Astrocyte (in vitro differentiated cells and primary cell): ENCODE measurements at regions not wholly inside any gene's neighbourhood (a gene's known extent, or its start where the extent isn't known, plus 50 kb on each side); places are given as distances from the start of the nearest gene placed in this dataset.

ENCODE experiments used
- DNase-seq: peaks from one replicate; pipeline ENCODE4 v3.0.0-alpha.2; 2010; ENCODE audit warnings: low read depth
- FAIRE-seq: peaks from 2 replicates; lab custom pipeline; 2011; peaks lifted over from hg19 to GRCh38; lab: Jason Lieb, UNC
- H2AFZ ChIP-seq: 2 replicates; pipeline ENCODE4 v1.6.0; 2012; ENCODE audit warnings: low read depth, low read length, inconsistent platforms
- H3K27ac ChIP-seq: 2 replicates; pipeline ENCODE4 v1.5.1; 2011; ENCODE audit warnings: low read depth, low read length, inconsistent platforms
- H3K27me3 ChIP-seq: 2 replicates; pipeline ENCODE4 v1.6.0; 2011; ENCODE audit warnings: low read length, inconsistent platforms; ENCODE audit not compliant: insufficient read depth
- H3K36me3 ChIP-seq: 2 replicates; pipeline ENCODE4 v1.5.1; 2011; ENCODE audit warnings: low read length, inconsistent platforms; ENCODE audit not compliant: insufficient read depth
- H3K4me1 ChIP-seq: 2 replicates; pipeline ENCODE4 v1.5.1; 2011; ENCODE audit warnings: low read length, inconsistent platforms; ENCODE audit not compliant: insufficient read depth
- H3K4me2 ChIP-seq: 2 replicates; pipeline ENCODE4 v1.6.0; 2012; ENCODE audit warnings: low read length, inconsistent platforms
- H3K4me3 ChIP-seq: 2 replicates; pipeline ENCODE4 v1.5.1; 2011; ENCODE audit warnings: low read depth, mild to moderate bottlenecking, low read length, inconsistent platforms; ENCODE audit not compliant: insufficient read depth
- H3K79me2 ChIP-seq: 2 replicates; pipeline ENCODE4 v1.6.0; 2012; ENCODE audit warnings: mild to moderate bottlenecking, low read length, inconsistent platforms; ENCODE audit not compliant: insufficient read depth
- H3K9ac ChIP-seq: 2 replicates; pipeline ENCODE4 v1.6.0; 2012; ENCODE audit warnings: mild to moderate bottlenecking, low read length, inconsistent platforms
- H3K9me3 ChIP-seq: 2 replicates; pipeline ENCODE4 v1.5.1; 2012; ENCODE audit warnings: low read depth, mild to moderate bottlenecking, low read length, inconsistent platforms; ENCODE audit not compliant: insufficient read depth
- H4K20me1 ChIP-seq: 2 replicates; pipeline ENCODE4 v1.6.0; 2012; ENCODE audit warnings: low read length, inconsistent platforms; ENCODE audit not compliant: insufficient read depth
- H3K27ac Mint-ChIP-seq: one replicate; pipeline ENCODE4 v1.8.0; 2021; ENCODE audit warnings: mild to moderate bottlenecking, mixed read lengths; ENCODE audit not compliant: unreplicated experiment
- H3K27me3 Mint-ChIP-seq: one replicate; pipeline ENCODE4 v1.8.0; 2021; ENCODE audit warnings: low read depth, mixed read lengths; ENCODE audit not compliant: unreplicated experiment
- H3K36me3 Mint-ChIP-seq: one replicate; pipeline ENCODE4 v1.8.0; 2021; ENCODE audit warnings: low read depth, mixed read lengths; ENCODE audit not compliant: unreplicated experiment
- H3K4me1 Mint-ChIP-seq: one replicate; pipeline ENCODE4 v1.8.0; 2021; ENCODE audit warnings: low read depth, mixed read lengths; ENCODE audit not compliant: unreplicated experiment
- H3K4me3 Mint-ChIP-seq: one replicate; pipeline ENCODE4 v1.8.0; 2021; ENCODE audit warnings: mild to moderate bottlenecking, moderate library complexity, mixed read lengths; ENCODE audit not compliant: unreplicated experiment
- H3K9me3 Mint-ChIP-seq: one replicate; pipeline ENCODE4 v1.8.0; 2021; ENCODE audit warnings: mild to moderate bottlenecking, mixed read lengths; ENCODE audit not compliant: unreplicated experiment
- EZH2 ChIP-seq: IDR thresholded peaks from 2 replicates; pipeline ENCODE4 v1.6.1; 2012; ENCODE audit warnings: mild to moderate bottlenecking, low read length, inconsistent platforms; ENCODE audit not compliant: insufficient read depth
- TF ChIP-seq, protein P1 (sequence below): IDR thresholded peaks from 2 replicates; pipeline ENCODE4 v1.5.1; 2011; ENCODE audit warnings: low read depth, mild to moderate bottlenecking, inconsistent platforms, low read length, moderate library complexity; ENCODE audit not compliant: insufficient read depth

DNA sequence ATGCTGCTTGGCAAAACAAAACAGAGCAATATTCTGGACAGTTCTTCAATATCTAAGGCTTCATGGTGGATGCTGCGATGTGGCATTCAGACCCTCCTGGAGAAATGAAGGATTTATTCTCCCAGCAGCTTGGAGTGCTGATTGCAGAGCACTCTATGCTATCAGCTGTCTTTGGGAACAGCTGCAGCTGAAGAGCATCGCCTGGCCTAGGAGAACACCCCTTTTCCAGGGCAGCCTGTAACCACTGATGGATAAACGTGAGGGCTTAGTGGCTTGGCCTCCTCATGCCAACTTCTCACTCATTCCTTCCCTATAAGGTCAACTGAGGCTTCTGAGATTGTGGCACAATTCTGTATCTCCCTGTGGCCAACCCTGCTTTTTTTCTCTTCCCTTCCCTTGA is 638.1 kb upstream of the CNTNAP2 start:
- H3K36me3 Mint-ChIP-seq, result no peaks in the 10 kb centered on the region

DNA sequence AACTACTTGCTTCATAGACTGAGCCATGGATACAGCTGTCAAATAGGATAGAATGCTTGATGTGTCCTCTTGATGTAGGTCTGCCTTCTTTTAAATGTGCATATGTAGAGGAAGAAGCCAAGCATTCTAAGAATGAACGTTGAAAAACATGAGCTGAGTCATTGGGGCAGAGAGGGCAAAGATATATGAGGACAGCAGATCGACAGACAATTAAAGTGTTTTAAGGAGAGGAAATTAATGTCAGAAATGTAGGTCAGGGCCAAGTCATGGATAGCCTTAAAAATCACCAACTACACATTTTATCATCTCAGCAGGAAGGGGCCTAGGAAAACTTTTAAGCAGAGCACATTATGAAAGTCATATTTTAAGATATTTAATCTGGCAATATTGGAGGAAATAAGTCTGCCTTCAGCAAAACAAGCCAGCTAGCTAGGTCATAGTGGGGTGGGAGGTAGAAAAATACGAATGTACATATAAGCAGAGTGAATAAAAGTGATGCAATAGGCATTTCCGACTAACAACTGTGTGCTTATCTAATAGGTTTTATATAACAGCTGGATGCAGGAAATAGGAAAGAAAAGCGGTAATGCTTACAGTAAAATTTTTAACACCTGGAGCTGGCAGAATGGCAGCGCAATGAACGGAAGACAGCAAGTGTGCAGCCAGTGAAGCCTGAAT is 638.3 kb upstream of the TPK1 start:
- no peak overlapping the region for H3K9ac ChIP-seq
- no peaks in the 10 kb centered on the region for H3K9me3 Mint-ChIP-seq
- H3K4me1 Mint-ChIP-seq, result no peaks in the 10 kb centered on the region
- H3K4me3 Mint-ChIP-seq, result no peak overlapping the region
- FAIRE-seq (no peak), DNase-seq (no peak)
- H2AFZ ChIP-seq, result no peak overlapping the region
- H4K20me1 ChIP-seq, result no peaks in the 10 kb centered on the region
- peaks cover 6% of the 10 kb centered on the region for H3K9me3 ChIP-seq
- H3K27ac ChIP-seq, result no peak overlapping the region
- no peaks in the 10 kb centered on the region for H3K27me3 Mint-ChIP-seq
- no peaks in the 10 kb centered on the region for H3K36me3 ChIP-seq
- H3K4me1 ChIP-seq, result no peaks in the 10 kb centered on the region
- no peak overlapping the region for H3K4me2 ChIP-seq
- no peaks in the 10 kb centered on the region for H3K36me3 Mint-ChIP-seq
- no peak for TF ChIP-seq EZH2
- TF ChIP-seq, protein P1, sequence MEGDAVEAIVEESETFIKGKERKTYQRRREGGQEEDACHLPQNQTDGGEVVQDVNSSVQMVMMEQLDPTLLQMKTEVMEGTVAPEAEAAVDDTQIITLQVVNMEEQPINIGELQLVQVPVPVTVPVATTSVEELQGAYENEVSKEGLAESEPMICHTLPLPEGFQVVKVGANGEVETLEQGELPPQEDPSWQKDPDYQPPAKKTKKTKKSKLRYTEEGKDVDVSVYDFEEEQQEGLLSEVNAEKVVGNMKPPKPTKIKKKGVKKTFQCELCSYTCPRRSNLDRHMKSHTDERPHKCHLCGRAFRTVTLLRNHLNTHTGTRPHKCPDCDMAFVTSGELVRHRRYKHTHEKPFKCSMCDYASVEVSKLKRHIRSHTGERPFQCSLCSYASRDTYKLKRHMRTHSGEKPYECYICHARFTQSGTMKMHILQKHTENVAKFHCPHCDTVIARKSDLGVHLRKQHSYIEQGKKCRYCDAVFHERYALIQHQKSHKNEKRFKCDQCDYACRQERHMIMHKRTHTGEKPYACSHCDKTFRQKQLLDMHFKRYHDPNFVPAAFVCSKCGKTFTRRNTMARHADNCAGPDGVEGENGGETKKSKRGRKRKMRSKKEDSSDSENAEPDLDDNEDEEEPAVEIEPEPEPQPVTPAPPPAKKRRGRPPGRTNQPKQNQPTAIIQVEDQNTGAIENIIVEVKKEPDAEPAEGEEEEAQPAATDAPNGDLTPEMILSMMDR, result no peak
- H3K79me2 ChIP-seq, result no peaks in the 10 kb centered on the region
- H3K27ac Mint-ChIP-seq, result no peak overlapping the region
- H3K27me3 ChIP-seq, result no peaks in the 10 kb centered on the region
- no peak overlapping the region for H3K4me3 ChIP-seq

More for the DNA sequence above, 638.1 kb upstream of the CNTNAP2 start:
- Histone ChIP-seq H3K4me1 (no peaks in the 10 kb centered on the region), H4K20me1 (no peaks in the 10 kb centered on the region), H3K27me3 (no peaks in the 10 kb centered on the region), H3K4me2 (no peak overlapping the region), H3K9me3 (peaks cover 6% of the 10 kb centered on the region), H3K4me3 (no peak overlapping the region), H3K79me2 (no peaks in the 10 kb centered on the region), H3K27ac (no peak overlapping the region), H2AFZ (no peak overlapping the region), H3K36me3 (no peaks in the 10 kb centered on the region), H3K9ac (no peak overlapping the region)
- H3K9me3 Mint-ChIP-seq, result no peaks in the 10 kb centered on the region
- H3K27ac Mint-ChIP-seq, result no peak overlapping the region
- no peaks in the 10 kb centered on the region for H3K27me3 Mint-ChIP-seq
- no peak for FAIRE-seq
- TF ChIP-seq, protein P1, result no peak
- H3K4me3 Mint-ChIP-seq, result no peak overlapping the region
- DNase-seq, result no peak
- H3K4me1 Mint-ChIP-seq, result no peaks in the 10 kb centered on the region

DNA sequence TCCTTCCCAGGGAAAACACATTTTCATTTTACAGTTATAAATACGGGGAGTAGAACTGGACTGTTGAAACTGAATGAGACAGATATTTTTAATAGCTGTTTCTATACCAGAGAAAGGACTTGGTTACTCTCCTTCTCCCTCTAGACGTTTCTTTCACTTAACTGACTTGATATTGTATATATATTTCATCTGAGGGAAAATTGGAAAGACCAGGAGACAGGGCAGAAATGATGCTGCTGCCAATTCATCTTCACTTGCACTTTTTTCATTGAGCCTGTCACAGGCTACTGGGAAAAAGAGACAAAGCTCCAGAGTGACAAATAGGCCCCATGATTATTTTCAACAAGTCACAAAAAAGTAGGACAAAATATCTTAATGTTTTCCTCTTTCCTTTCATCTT is 636.0 kb upstream of the TPK1 start:
- Mint-ChIP-seq H3K4me3 (no peak overlapping the region), H3K4me1 (no peaks in the 10 kb centered on the region), H3K27ac (no peak overlapping the region), H3K9me3 (no peaks in the 10 kb centered on the region), H3K36me3 (no peaks in the 10 kb centered on the region), H3K27me3 (no peaks in the 10 kb centered on the region)
- no peak for TF ChIP-seq EZH2
- TF ChIP-seq, protein P1, result no peak
- Histone ChIP-seq H3K4me1 (no peaks in the 10 kb centered on the region), H3K27me3 (no peaks in the 10 kb centered on the region), H3K79me2 (no peaks in the 10 kb centered on the region), H3K9ac (no peak overlapping the region), H3K36me3 (no peaks in the 10 kb centered on the region), H3K4me3 (no peak overlapping the region), H3K9me3 (peaks cover 3% of the 10 kb centered on the region), H3K4me2 (no peak overlapping the region), H3K27ac (no peak overlapping the region), H2AFZ (no peak overlapping the region), H4K20me1 (no peaks in the 10 kb centered on the region)
- FAIRE-seq (no peak), DNase-seq (no peak)
